GM23338 (cell line): ENCODE measurements at regions not wholly inside any gene's neighbourhood (a gene's known extent, or its start where the extent isn't known, plus 50 kb on each side); places are given as distances from the start of the nearest gene placed in this dataset.
A peak's percentile ranks its signal among the peaks of the same experiment; 100 is the strongest.

Source experiments
- ATAC-seq: fragments of 200-7000 bp; cut with Tn5 transposase; 3 replicates; pipeline ENCODE4 v1.9.1; 2020
- DNase-seq: peaks from one replicate; pipeline ENCODE4 v3.0.0-alpha.2; 2015; ENCODE audit warnings: low spot score
- H2AFZ ChIP-seq: fragments of 200-600 bp; sonication (generic); 2 replicates; pipeline ENCODE4 v1.8.0; 2016; ENCODE audit warnings: antibody characterized with exemption, mild to moderate bottlenecking, moderate library complexity
- H3F3A ChIP-seq: fragments of 200-600 bp; sonication (generic); replicated peaks from 2 replicates; pipeline ENCODE4 v1.8.0; 2017; ENCODE audit warnings: antibody characterized with exemption, mixed run types, low read depth
- H3K27ac ChIP-seq: fragments of 200-600 bp; sonication (generic); 2 replicates; pipeline ENCODE4 v1.6.1; 2016; ENCODE audit warnings: low read depth
- H3K27me3 ChIP-seq: fragments of 200-600 bp; sonication (generic); 2 replicates; pipeline ENCODE4 v1.8.0; 2016; ENCODE audit warnings: mild to moderate bottlenecking, mixed run types, moderate library complexity; ENCODE audit not compliant: insufficient read depth
- H3K36me3 ChIP-seq: fragments of 200-600 bp; sonication (generic); 2 replicates; pipeline ENCODE4 v1.8.0; 2016; ENCODE audit warnings: mild to moderate bottlenecking; ENCODE audit not compliant: insufficient read depth
- H3K4me1 ChIP-seq: fragments of 200-600 bp; sonication (generic); 2 replicates; pipeline ENCODE4 v1.8.0; 2016; ENCODE audit warnings: mild to moderate bottlenecking, moderate library complexity; ENCODE audit not compliant: insufficient read depth
- H3K4me2 ChIP-seq: fragments of 200-600 bp; sonication (generic); 2 replicates; pipeline ENCODE4 v1.7.1; 2017; ENCODE audit warnings: mixed run types
- H3K4me3 ChIP-seq: fragments of 200-600 bp; sonication (generic); 2 replicates; pipeline ENCODE4 v1.6.1; 2016; ENCODE audit warnings: mixed run types
- H3K79me2 ChIP-seq: fragments of 200-600 bp; sonication (generic); replicated peaks from 2 replicates; pipeline ENCODE4 v1.8.0; 2017; ENCODE audit warnings: mild to moderate bottlenecking; ENCODE audit not compliant: insufficient read depth
- H3K9me2 ChIP-seq: fragments of 200-600 bp; sonication (generic); 2 replicates; pipeline ENCODE4 v1.8.0; 2017; ENCODE audit not compliant: insufficient read depth
- H4K20me1 ChIP-seq: fragments of 200-600 bp; sonication (generic); replicated peaks from 2 replicates; pipeline ENCODE4 v1.8.0; 2017; ENCODE audit warnings: mild to moderate bottlenecking; ENCODE audit not compliant: insufficient read depth
- H3K27ac Mint-ChIP-seq: 2 replicates; pipeline ENCODE4 v1.8.0; 2020; ENCODE audit warnings: inconsistent platforms, mild to moderate bottlenecking, moderate library complexity, mixed read lengths
- H3K27me3 Mint-ChIP-seq: 3 replicates; pipeline ENCODE4 v1.8.0; 2022; ENCODE audit warnings: low read depth, mild to moderate bottlenecking, moderate library complexity, mixed read lengths, inconsistent platforms; ENCODE audit not compliant: insufficient read depth, poor library complexity
- H3K36me3 Mint-ChIP-seq: 3 replicates; pipeline ENCODE4 v1.8.0; 2021; ENCODE audit warnings: low read depth, mild to moderate bottlenecking, inconsistent platforms, moderate library complexity, mixed read lengths
- H3K4me1 Mint-ChIP-seq: 3 replicates; pipeline ENCODE4 v1.8.0; 2020; ENCODE audit warnings: mild to moderate bottlenecking, inconsistent platforms, mixed read lengths
- H3K4me3 Mint-ChIP-seq: 3 replicates; pipeline ENCODE4 v1.8.0; 2021; ENCODE audit warnings: moderate library complexity, mild to moderate bottlenecking, inconsistent platforms, mixed read lengths
- H3K9me3 Mint-ChIP-seq: 3 replicates; pipeline ENCODE4 v1.8.0; 2020; ENCODE audit warnings: moderate library complexity, mild to moderate bottlenecking, inconsistent platforms, mixed read lengths
- CREB1 ChIP-seq: fragments of 250-450 bp; sonication (Bioruptor Pico); IDR thresholded peaks from 2 replicates; pipeline ENCODE4 v1.5.0; 2020; ENCODE audit warnings: low read depth, mild to moderate bottlenecking, moderate library complexity
- EZH2 ChIP-seq: fragments of 200-600 bp; sonication (generic); IDR thresholded peaks from one replicate; pipeline ENCODE4 v1.8.0; 2017; ENCODE audit warnings: antibody characterized with exemption, mild to moderate bottlenecking, low read depth; ENCODE audit not compliant: unreplicated experiment
- JUNB ChIP-seq: IDR thresholded peaks from one replicate; pipeline ENCODE4 v1.6.1; 2016; ENCODE audit warnings: antibody characterized with exemption; ENCODE audit not compliant: unreplicated experiment
- POLR2AphosphoS5 ChIP-seq: IDR thresholded peaks from 2 replicates; pipeline ENCODE4 v1.6.1; 2016; ENCODE audit warnings: antibody characterized with exemption, low read depth
- STAT1 ChIP-seq: IDR thresholded peaks from one replicate; pipeline ENCODE4 v1.6.1; 2016; ENCODE audit warnings: antibody characterized with exemption; ENCODE audit not compliant: unreplicated experiment
- ZNF114 ChIP-seq: fragments of 250-450 bp; sonication (Bioruptor Pico); IDR thresholded peaks from 2 replicates; pipeline ENCODE4 v1.5.0; 2020; ENCODE audit warnings: mild to moderate bottlenecking, moderate library complexity
- ZNF331 ChIP-seq: fragments of 250-450 bp; sonication (Bioruptor Pico); IDR thresholded peaks from 2 replicates; pipeline ENCODE4 v1.5.0; 2020; ENCODE audit warnings: low read depth, mild to moderate bottlenecking, moderate library complexity
- TF ChIP-seq, protein P1 (sequence below), 2 experiments: fragments of 200-600 bp in 1 of 2; sonication (generic) in 1 of 2; conservative IDR thresholded peaks; 2 replicates each; pipeline versions ENCODE4 v1.5.1 to v1.6.1; 2016 to 2017; ENCODE audit warnings: antibody characterized with exemption in 2 of 2, low read depth in 2 of 2, mild to moderate bottlenecking in 2 of 2, moderate library complexity in 1 of 2
- TF ChIP-seq, protein P2 (sequence below): IDR thresholded peaks from 2 replicates; pipeline ENCODE4 v1.6.1; 2016; ENCODE audit warnings: antibody characterized with exemption
- TF ChIP-seq, protein P3 (sequence below): IDR thresholded peaks from one replicate; pipeline ENCODE4 v1.6.1; 2018; ENCODE audit warnings: antibody characterized with exemption; ENCODE audit not compliant: unreplicated experiment

DNA sequence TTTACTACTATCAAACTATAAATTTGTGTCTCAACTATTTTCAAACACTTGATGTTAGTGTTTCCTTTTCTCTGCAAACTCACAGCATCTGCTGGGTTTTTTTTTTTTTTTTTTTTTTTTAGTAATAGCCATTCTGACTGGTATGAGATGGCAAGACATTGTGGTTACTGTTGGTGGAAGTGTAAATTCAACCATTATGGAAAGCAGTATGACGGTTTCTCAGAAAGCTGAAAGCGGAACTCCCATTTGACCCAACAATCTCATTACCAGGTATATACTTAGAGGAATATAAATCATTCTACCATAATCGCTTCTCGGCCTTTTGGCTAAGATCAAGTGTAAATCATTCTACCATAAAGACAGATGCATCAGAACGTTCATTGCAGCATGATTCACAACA lies 608.3 kb upstream of the ZP4 start:
- Histone ChIP-seq H3F3A (no peaks in the 10 kb centered on the region), H3K27ac (no peak overlapping the region), H4K20me1 (no peaks in the 10 kb centered on the region), H3K27me3 (no peaks in the 10 kb centered on the region), H3K79me2 (no peaks in the 10 kb centered on the region), H3K4me1 (no peaks in the 10 kb centered on the region), H2AFZ (no peak overlapping the region), H3K36me3 (no peaks in the 10 kb centered on the region), H3K9me2 (no peaks in the 10 kb centered on the region), H3K4me3 (no peak overlapping the region), H3K4me2 (no peak overlapping the region)
- DNase-seq (no peak), ATAC-seq (no peak)
- Mint-ChIP-seq H3K9me3 (peaks cover 6% of the 10 kb centered on the region; the same call in 2 of the 3 replicates), H3K4me3 (no peak overlapping the region), H3K36me3 (peaks cover 4% of the 10 kb centered on the region; the same call in 2 of the 3 replicates), H3K4me1 (no peaks in the 10 kb centered on the region), H3K27me3 (no peaks in the 10 kb centered on the region), H3K27ac (no peak overlapping the region)
- TF ChIP-seq, protein P1, sequence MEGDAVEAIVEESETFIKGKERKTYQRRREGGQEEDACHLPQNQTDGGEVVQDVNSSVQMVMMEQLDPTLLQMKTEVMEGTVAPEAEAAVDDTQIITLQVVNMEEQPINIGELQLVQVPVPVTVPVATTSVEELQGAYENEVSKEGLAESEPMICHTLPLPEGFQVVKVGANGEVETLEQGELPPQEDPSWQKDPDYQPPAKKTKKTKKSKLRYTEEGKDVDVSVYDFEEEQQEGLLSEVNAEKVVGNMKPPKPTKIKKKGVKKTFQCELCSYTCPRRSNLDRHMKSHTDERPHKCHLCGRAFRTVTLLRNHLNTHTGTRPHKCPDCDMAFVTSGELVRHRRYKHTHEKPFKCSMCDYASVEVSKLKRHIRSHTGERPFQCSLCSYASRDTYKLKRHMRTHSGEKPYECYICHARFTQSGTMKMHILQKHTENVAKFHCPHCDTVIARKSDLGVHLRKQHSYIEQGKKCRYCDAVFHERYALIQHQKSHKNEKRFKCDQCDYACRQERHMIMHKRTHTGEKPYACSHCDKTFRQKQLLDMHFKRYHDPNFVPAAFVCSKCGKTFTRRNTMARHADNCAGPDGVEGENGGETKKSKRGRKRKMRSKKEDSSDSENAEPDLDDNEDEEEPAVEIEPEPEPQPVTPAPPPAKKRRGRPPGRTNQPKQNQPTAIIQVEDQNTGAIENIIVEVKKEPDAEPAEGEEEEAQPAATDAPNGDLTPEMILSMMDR (conservative IDR thresholded peaks at IDR 0.05; ENCODE audit: low read depth in 2 of 2) = no peak
- TF ChIP-seq STAT1 = no peak
- TF ChIP-seq, protein P2, sequence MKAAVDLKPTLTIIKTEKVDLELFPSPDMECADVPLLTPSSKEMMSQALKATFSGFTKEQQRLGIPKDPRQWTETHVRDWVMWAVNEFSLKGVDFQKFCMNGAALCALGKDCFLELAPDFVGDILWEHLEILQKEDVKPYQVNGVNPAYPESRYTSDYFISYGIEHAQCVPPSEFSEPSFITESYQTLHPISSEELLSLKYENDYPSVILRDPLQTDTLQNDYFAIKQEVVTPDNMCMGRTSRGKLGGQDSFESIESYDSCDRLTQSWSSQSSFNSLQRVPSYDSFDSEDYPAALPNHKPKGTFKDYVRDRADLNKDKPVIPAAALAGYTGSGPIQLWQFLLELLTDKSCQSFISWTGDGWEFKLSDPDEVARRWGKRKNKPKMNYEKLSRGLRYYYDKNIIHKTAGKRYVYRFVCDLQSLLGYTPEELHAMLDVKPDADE = no peak
- no peak for TF ChIP-seq POLR2AphosphoS5
- TF ChIP-seq, protein P3, sequence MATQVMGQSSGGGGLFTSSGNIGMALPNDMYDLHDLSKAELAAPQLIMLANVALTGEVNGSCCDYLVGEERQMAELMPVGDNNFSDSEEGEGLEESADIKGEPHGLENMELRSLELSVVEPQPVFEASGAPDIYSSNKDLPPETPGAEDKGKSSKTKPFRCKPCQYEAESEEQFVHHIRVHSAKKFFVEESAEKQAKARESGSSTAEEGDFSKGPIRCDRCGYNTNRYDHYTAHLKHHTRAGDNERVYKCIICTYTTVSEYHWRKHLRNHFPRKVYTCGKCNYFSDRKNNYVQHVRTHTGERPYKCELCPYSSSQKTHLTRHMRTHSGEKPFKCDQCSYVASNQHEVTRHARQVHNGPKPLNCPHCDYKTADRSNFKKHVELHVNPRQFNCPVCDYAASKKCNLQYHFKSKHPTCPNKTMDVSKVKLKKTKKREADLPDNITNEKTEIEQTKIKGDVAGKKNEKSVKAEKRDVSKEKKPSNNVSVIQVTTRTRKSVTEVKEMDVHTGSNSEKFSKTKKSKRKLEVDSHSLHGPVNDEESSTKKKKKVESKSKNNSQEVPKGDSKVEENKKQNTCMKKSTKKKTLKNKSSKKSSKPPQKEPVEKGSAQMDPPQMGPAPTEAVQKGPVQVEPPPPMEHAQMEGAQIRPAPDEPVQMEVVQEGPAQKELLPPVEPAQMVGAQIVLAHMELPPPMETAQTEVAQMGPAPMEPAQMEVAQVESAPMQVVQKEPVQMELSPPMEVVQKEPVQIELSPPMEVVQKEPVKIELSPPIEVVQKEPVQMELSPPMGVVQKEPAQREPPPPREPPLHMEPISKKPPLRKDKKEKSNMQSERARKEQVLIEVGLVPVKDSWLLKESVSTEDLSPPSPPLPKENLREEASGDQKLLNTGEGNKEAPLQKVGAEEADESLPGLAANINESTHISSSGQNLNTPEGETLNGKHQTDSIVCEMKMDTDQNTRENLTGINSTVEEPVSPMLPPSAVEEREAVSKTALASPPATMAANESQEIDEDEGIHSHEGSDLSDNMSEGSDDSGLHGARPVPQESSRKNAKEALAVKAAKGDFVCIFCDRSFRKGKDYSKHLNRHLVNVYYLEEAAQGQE = no peak
- no peak for TF ChIP-seq ZNF114 (CRISPR knock-in tag)

DNA sequence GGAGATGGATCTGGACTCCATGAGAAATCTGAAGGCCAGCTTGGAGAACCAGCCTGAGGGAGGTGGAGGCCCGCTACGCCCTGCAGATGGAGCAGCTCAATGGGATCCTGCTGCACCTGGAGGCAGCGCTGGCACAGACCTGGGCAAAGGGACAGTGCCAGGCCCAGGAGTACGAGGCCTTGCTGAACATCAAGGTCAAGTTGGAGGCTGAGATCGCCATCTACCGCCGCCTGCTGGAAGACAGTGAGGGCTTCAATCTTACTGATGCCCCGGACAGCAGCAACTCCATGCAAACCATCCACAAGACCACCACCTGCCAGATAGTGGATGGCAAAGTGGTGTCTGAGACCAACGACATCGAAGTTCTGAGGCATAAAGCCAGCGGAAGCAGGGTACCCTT lies 601.5 kb upstream of the ZP4 start:
- Mint-ChIP-seq H3K9me3 (no peaks in the 10 kb centered on the region), H3K36me3 (no peaks in the 10 kb centered on the region), H3K27ac (no peak overlapping the region), H3K4me1 (no peaks in the 10 kb centered on the region), H3K4me3 (no peak overlapping the region), H3K27me3 (peaks cover 3% of the 10 kb centered on the region)
- Histone ChIP-seq H4K20me1 (no peaks in the 10 kb centered on the region), H3K4me3 (no peak overlapping the region), H3K36me3 (no peaks in the 10 kb centered on the region), H3F3A (no peaks in the 10 kb centered on the region), H3K27me3 (no peaks in the 10 kb centered on the region), H3K9me2 (peaks cover 3% of the 10 kb centered on the region; the same call in 1 of the 2 replicates), H3K79me2 (no peaks in the 10 kb centered on the region), H3K4me2 (no peak overlapping the region), H3K4me1 (no peaks in the 10 kb centered on the region), H3K27ac (no peak overlapping the region), H2AFZ (no peak overlapping the region)
- TF ChIP-seq, protein P3 = no peak
- TF ChIP-seq JUNB (no peak), CREB1 (CRISPR knock-in tag) (no peak), ZNF331 (CRISPR knock-in tag) (no peak), EZH2 (no peak), POLR2AphosphoS5 (no peak)
- TF ChIP-seq, protein P1 (conservative IDR thresholded peaks at IDR 0.05; ENCODE audit: low read depth in 2 of 2) = peak in 1 of 2 experiments; percentile 56; a peak in 2 of 4 replicates
- ATAC-seq = no peak
- peak; percentile 11 for DNase-seq
